Naive thymus-derived CD4-positive, alpha-beta T cell (primary cell): ENCODE measurements at regions not wholly inside any gene's neighbourhood (a gene's known extent, or its start where the extent isn't known, plus 50 kb on each side); places are given as distances from the start of the nearest gene placed in this dataset.
"Not testable (repeated sequence)": the region's sequence is repeated elsewhere in the genome, so short reads cannot be mapped to it uniquely, and the experiment has no call there.

ENCODE experiments used
- ATAC-seq: fragments of 150-1000 bp; cut with Tn5 transposase; 2 replicates; pipeline ENCODE4 v1.10.0; 2021; ENCODE audit warnings: mild to moderate bottlenecking, moderate library complexity
- CTCF ChIA-PET: fragments of 350-600 bp; sonication (Branson Sonifier 250); formaldehyde crosslinking; loops from one replicate; lab custom pipeline; 2021; ENCODE audit warnings: antibody characterized with exemption; lab: Charles Lee
- POLR2A ChIA-PET: fragments of 350-600 bp; sonication (Branson Sonifier 250); formaldehyde crosslinking; loops from one replicate; lab custom pipeline; 2021; ENCODE audit warnings: antibody characterized with exemption, inconsistent platforms; lab: Charles Lee
- DNase-seq, 9 donors: peaks; one replicate each; pipeline versions ENCODE4 v3.0.0 to v3.0.0-alpha.2; 2020 to 2022; ENCODE audit warnings: mixed read lengths in 1 of 9
- H3K27ac ChIP-seq: one replicate; pipeline ENCODE4 v1.7.0; 2013; ENCODE audit warnings: mild to moderate bottlenecking, low read depth, low read length, moderate library complexity
- H3K27me3 ChIP-seq, 2 donors: one replicate each; pipeline ENCODE4 v1.7.0; 2013; ENCODE audit warnings: low read length in 2 of 2, mild to moderate bottlenecking in 2 of 2, moderate library complexity in 2 of 2; ENCODE audit not compliant: control insufficient read depth in 2 of 2, insufficient read depth in 2 of 2
- H3K36me3 ChIP-seq, 3 experiments: 1 replicate in 2 of 3; 2 replicates in 1 of 3; pipeline ENCODE4 v1.7.0; 2013; ENCODE audit warnings: low read length in 3 of 3, mild to moderate bottlenecking in 3 of 3, moderate library complexity in 1 of 3; ENCODE audit not compliant: insufficient read depth in 3 of 3, control insufficient read depth in 2 of 3
- H3K4me1 ChIP-seq, 2 donors: one replicate each; pipeline ENCODE4 v1.7.0; 2013; ENCODE audit warnings: low read length in 2 of 2, mild to moderate bottlenecking in 2 of 2, moderate library complexity in 1 of 2; ENCODE audit not compliant: control insufficient read depth in 2 of 2, insufficient read depth in 2 of 2
- H3K4me3 ChIP-seq: 2 replicates; pipeline ENCODE4 v1.7.0; 2013; ENCODE audit warnings: mild to moderate bottlenecking, low read length
- H3K9me3 ChIP-seq, 3 experiments: 1 replicate in 2 of 3; 2 replicates in 1 of 3; pipeline ENCODE4 v1.7.0; 2013; ENCODE audit warnings: low read length in 3 of 3; ENCODE audit not compliant: control insufficient read depth in 2 of 3
- H3K27ac Mint-ChIP-seq, 9 donors: one replicate each; pipeline ENCODE4 v1.8.0; 2020 to 2022; ENCODE audit warnings: mixed read lengths in 9 of 9, mild to moderate bottlenecking in 8 of 9, moderate library complexity in 5 of 9, inconsistent platforms in 2 of 9
- H3K27me3 Mint-ChIP-seq, 5 donors: one replicate each; pipeline ENCODE4 v1.8.0; 2021 to 2022; ENCODE audit warnings: mixed read lengths in 5 of 5, mild to moderate bottlenecking in 1 of 5
- H3K36me3 Mint-ChIP-seq, 5 donors: one replicate each; pipeline ENCODE4 v1.8.0; 2020 to 2022; ENCODE audit warnings: mixed read lengths in 5 of 5, mild to moderate bottlenecking in 3 of 5, inconsistent platforms in 1 of 5
- H3K4me1 Mint-ChIP-seq, 7 donors: one replicate each; pipeline ENCODE4 v1.8.0; 2020 to 2022; ENCODE audit warnings: mixed read lengths in 7 of 7, mild to moderate bottlenecking in 3 of 7, inconsistent platforms in 1 of 7
- H3K4me3 Mint-ChIP-seq, 10 donors: one replicate each; pipeline ENCODE4 v1.8.0; 2020 to 2022; ENCODE audit warnings: mild to moderate bottlenecking in 10 of 10, mixed read lengths in 10 of 10, moderate library complexity in 6 of 10, inconsistent platforms in 2 of 10
- H3K9me3 Mint-ChIP-seq, 11 donors: one replicate each; pipeline ENCODE4 v1.8.0; 2020 to 2022; ENCODE audit warnings: mixed read lengths in 11 of 11, mild to moderate bottlenecking in 4 of 11, inconsistent platforms in 1 of 11, moderate library complexity in 1 of 11
- intact Hi-C, 2 donors: fragments of 100-400 bp; cut with micrococcal nuclease; formaldehyde crosslinking; loops; one replicate each; pipeline ENCODE4 v1.15.1; 2023

DNA sequence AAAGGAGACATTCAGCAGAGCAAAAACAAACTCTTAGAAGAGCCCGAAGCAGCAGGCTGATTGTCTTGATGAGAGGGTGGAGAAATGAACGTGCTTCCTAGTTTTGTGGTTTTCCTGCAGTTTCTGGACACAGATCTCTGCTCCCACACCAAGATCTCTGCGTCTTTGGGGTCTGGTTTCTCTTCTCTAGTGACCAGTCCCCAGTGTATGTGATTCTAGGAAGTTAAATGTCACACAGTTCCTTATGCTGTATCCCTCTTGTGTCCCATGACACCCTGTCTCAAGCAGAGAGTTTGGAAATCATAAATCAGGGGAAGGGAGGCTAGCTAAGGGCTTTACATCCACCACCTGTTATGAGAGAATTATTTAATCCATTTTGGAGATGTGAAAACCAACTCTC lies 55.4 kb upstream of the KLF14 start:
- H3K4me3 Mint-ChIP-seq, result no peak overlapping the region
- H3K9me3 Mint-ChIP-seq, result no peaks in the 10 kb centered on the region
- H3K36me3 ChIP-seq, result no peaks in the 10 kb centered on the region
- H3K27me3 ChIP-seq, result no peaks in the 10 kb centered on the region
- POLR2A ChIA-PET, result no interaction called here
- H3K27me3 Mint-ChIP-seq, result peaks cover 0 to 12% (median 9%) of the 10 kb centered on the region in 5 donors
- no peaks in the 10 kb centered on the region for H3K4me1 Mint-ChIP-seq
- no peak overlapping the region for H3K4me3 ChIP-seq
- DNase-seq, result no peak
- no peak overlapping the region for H3K27ac ChIP-seq
- no peaks in the 10 kb centered on the region for H3K36me3 Mint-ChIP-seq
- no peak for ATAC-seq
- intact Hi-C loops, result no loop called here
- H3K27ac Mint-ChIP-seq, result no peak overlapping the region
- CTCF ChIA-PET, result no interaction called here
- H3K9me3 ChIP-seq, result no peaks in the 10 kb centered on the region
- no peaks in the 10 kb centered on the region for H3K4me1 ChIP-seq

DNA sequence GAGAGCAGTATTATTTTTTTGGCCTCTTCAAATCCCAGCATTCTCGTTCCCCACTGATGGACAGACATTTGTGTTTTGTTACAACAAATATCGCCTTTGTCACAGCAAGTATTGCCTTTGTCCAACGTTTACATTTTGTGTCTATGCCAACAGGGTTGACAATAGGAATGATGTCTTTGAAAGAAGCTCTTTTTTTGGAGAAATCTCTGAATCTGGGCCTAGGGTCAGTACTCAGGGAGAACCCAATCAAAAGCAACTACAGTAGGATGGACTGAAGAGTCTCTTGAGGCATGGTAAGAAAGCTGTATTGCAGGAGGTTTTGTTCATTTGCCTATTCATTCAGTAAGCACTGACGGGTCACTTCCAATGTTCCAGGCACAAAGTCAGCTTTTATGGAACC lies 57.7 kb upstream of the KLF14 start:
- ChIA-PET POLR2A (no interaction called here), CTCF (no interaction called here)
- Mint-ChIP-seq H3K27ac (no peak overlapping the region), H3K27me3 (peaks cover 0 to 5% (median 0%) of the 10 kb centered on the region in 5 donors), H3K9me3 (peaks cover 0 to 1% (median 0%) of the 10 kb centered on the region in 11 donors), H3K4me3 (no peak overlapping the region), H3K4me1 (no peaks in the 10 kb centered on the region), H3K36me3 (no peaks in the 10 kb centered on the region)
- ATAC-seq, result no peak
- Histone ChIP-seq H3K4me3 (no peak overlapping the region), H3K36me3 (no peaks in the 10 kb centered on the region), H3K4me1 (no peaks in the 10 kb centered on the region), H3K27ac (no peak overlapping the region), H3K9me3 (no peaks in the 10 kb centered on the region), H3K27me3 (no peaks in the 10 kb centered on the region)
- intact Hi-C loops, result no loop called here
- DNase-seq, result no peak

DNA sequence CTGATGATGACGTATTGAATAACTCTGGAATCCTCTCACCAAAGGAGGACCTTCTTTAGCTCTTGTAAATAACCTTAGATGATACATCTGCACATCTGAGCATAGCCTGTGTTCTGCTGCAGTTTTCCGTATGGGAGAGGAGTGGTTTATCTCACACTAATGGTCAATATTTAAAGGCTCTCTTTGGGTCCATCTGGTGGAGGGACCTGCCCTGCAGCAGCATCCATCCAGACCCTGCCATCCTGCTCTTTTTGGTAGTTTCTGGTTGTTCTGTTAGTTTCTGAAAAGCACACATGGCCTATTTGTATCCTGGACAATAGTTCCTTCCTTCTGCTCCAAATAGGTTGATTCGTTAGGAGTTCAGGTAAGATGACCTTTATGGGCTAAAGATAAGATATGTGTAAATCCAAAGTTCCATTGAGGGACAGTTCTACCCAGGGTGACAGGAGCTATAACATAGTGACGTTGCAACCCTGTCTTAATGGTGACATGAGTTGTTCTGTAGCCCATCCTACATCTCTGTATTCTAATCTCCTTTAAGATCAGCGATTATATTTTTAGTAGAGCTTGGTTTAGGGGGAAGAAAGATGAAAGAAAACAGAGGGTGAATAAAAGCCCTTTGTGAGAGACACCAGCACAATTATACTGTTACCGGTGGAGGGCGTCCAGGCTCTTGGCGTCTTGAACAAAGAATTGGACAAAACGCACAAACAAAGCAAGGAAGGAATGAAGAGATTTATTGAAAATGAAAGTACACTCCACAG lies 60.0 kb upstream of the KLF14 start:
- Histone ChIP-seq H3K27ac (no peak overlapping the region), H3K36me3 (no peaks in the 10 kb centered on the region), H3K9me3 (no peaks in the 10 kb centered on the region), H3K27me3 (no peaks in the 10 kb centered on the region), H3K4me3 (no peak overlapping the region), H3K4me1 (no peaks in the 10 kb centered on the region)
- peaks cover 0 to 9% (median 0%) of the 10 kb centered on the region in 11 donors for H3K9me3 Mint-ChIP-seq
- no peak overlapping the region for H3K27ac Mint-ChIP-seq
- DNase-seq (no peak), ATAC-seq (no peak)
- POLR2A ChIA-PET, result interaction anchor here (0.6 kb wide), 1 partner anchor 529 kb away, joined by 3 read pairs; no protein-coding TSS in a partner anchor
- H3K27me3 Mint-ChIP-seq, result peaks cover 0 to 21% (median 6%) of the 10 kb centered on the region in 5 donors
- no peaks in the 10 kb centered on the region for H3K4me1 Mint-ChIP-seq
- CTCF ChIA-PET, result interaction anchor here (0.7 kb wide), 1 partner anchor 712 kb away, joined by 3 read pairs; no protein-coding TSS in a partner anchor
- H3K36me3 Mint-ChIP-seq, result peaks cover 0 to 1% (median 0%) of the 10 kb centered on the region in 5 donors
- intact Hi-C loops, result no loop called here
- no peak overlapping the region for H3K4me3 Mint-ChIP-seq

DNA sequence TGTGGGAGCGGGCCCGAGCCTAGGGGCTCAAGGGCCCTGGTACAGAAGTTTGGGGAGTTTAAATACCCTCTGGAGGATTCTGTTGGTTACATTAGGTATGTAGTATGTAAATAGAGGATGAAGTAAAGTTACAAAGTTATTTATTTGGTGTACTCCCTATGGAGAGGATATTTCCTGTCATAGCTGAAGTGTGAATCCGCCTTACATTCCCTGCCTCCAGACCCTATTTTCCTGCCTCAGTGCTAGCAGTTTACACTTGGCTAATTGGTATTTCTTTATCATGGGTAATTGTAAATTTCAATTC lies 60.6 kb upstream of the KLF14 start:
- Histone ChIP-seq H3K36me3 (no peaks in the 10 kb centered on the region), H3K9me3 (no peaks in the 10 kb centered on the region), H3K4me3 (no peak overlapping the region), H3K27me3 (no peaks in the 10 kb centered on the region), H3K27ac (no peak overlapping the region), H3K4me1 (no peaks in the 10 kb centered on the region)
- CTCF ChIA-PET, result no interaction called here
- H3K4me3 Mint-ChIP-seq, result no peak overlapping the region
- no peak for DNase-seq
- H3K9me3 Mint-ChIP-seq, result peaks cover 0 to 9% (median 0%) of the 10 kb centered on the region in 11 donors
- POLR2A ChIA-PET, result interaction anchor here (0.6 kb wide), 1 partner anchor 530 kb away, joined by 3 read pairs; no protein-coding TSS in a partner anchor
- H3K27ac Mint-ChIP-seq, result no peak overlapping the region
- ATAC-seq, result no peak
- H3K27me3 Mint-ChIP-seq, result peaks cover 0 to 26% (median 12%) of the 10 kb centered on the region in 5 donors
- H3K4me1 Mint-ChIP-seq, result no peaks in the 10 kb centered on the region
- peaks cover 0 to 4% (median 0%) of the 10 kb centered on the region in 5 donors for H3K36me3 Mint-ChIP-seq
- intact Hi-C loops, result no loop called here

DNA sequence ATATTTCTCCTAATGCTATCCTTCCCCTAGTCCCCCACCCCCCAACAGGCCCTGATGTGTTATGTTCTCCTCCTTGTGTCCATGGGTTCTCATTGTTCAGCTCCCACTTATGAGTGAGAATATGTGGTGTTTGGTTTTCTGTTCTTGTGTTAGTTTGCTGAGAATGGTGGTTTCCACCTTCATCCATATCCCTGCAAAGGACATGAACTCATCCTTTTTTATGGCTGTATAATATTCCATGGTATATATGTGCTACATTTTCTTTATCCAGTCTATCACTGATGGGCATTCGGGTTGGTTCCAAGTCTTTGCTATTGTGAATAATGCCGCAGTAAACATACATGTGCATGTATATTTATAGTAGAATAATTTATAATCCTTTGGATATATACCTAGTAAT lies 62.4 kb upstream of the KLF14 start:
- not testable (repeated sequence) for H3K4me1 Mint-ChIP-seq

DNA sequence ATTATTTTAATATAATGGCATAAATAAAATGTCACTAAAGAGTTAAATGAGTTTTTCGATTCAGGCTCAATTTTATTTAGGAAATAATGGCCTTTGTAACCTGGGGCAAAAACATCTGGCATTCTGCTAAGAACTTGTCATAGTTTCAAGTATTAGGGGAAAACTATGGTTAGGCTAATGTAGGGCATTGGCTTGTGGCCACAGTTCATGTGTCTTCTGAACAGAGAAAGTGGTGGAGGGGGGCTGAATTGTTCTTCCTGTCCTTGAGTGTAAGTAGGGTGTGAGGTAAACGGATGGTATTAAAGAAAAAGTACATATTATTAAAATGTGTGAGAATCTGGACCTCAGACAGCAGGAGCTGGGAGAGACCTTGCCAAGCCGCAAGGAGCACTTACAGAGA lies 69.1 kb upstream of the KLF14 start:
- ATAC-seq, result no peak
- Histone ChIP-seq H3K9me3 (no peaks in the 10 kb centered on the region), H3K27me3 (no peaks in the 10 kb centered on the region), H3K4me1 (no peaks in the 10 kb centered on the region), H3K4me3 (no peak overlapping the region), H3K27ac (no peak overlapping the region), H3K36me3 (no peaks in the 10 kb centered on the region)
- peaks cover 7 to 36% (median 19%) of the 10 kb centered on the region in 5 donors for H3K27me3 Mint-ChIP-seq
- intact Hi-C loops, result no loop called here
- H3K27ac Mint-ChIP-seq, result no peak overlapping the region
- H3K36me3 Mint-ChIP-seq, result peaks cover 0 to 4% (median 0%) of the 10 kb centered on the region in 5 donors
- ChIA-PET CTCF (no interaction called here), POLR2A (no interaction called here)
- H3K4me1 Mint-ChIP-seq, result no peaks in the 10 kb centered on the region
- H3K9me3 Mint-ChIP-seq, result peaks cover 0 to 3% (median 0%) of the 10 kb centered on the region in 11 donors
- DNase-seq, result no peak
- H3K4me3 Mint-ChIP-seq, result no peak overlapping the region

More for the DNA sequence above, 62.4 kb upstream of the KLF14 start:
- CTCF ChIA-PET, H3K27ac ChIP-seq, H3K27ac Mint-ChIP-seq, H3K4me3 ChIP-seq, POLR2A ChIA-PET, H3K27me3 ChIP-seq, H3K4me1 ChIP-seq, H3K4me3 Mint-ChIP-seq, ATAC-seq, intact Hi-C loops, H3K9me3 Mint-ChIP-seq, H3K9me3 ChIP-seq, H3K36me3 ChIP-seq, H3K36me3 Mint-ChIP-seq, DNase-seq: not testable (repeated sequence)
- H3K27me3 Mint-ChIP-seq, result peaks cover 6 to 36% (median 22%) of the 10 kb centered on the region in 5 donors

DNA sequence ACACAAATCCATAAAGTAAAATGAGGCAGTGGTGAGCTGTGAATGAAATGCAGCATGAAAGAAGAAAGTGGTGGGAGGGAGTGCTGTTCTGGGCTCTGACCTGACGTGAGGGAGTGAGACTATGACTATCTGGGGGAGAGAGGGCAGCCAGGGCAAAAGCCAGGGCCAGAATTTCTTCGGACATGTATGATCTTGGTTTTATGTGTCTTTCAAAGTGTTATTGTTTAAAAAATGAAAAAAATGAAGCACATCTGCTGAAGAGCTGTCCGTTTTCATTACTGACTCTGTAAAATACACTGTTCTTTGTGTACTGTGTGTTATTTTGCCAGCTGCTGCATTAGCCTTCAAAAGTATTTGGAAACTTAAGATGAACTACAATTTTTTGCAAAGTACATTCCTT lies 70.2 kb upstream of the KLF14 start:
- Mint-ChIP-seq H3K36me3 (peaks cover 0 to under 1% (median 0%) of the 10 kb centered on the region in 5 donors), H3K4me3 (no peak overlapping the region), H3K4me1 (no peaks in the 10 kb centered on the region), H3K9me3 (no peaks in the 10 kb centered on the region), H3K27ac (no peak overlapping the region), H3K27me3 (peaks cover 7 to 33% (median 16%) of the 10 kb centered on the region in 5 donors)
- Histone ChIP-seq H3K9me3 (no peaks in the 10 kb centered on the region), H3K27me3 (no peaks in the 10 kb centered on the region), H3K4me3 (no peak overlapping the region), H3K4me1 (no peaks in the 10 kb centered on the region), H3K36me3 (no peaks in the 10 kb centered on the region), H3K27ac (no peak overlapping the region)
- ATAC-seq (no peak), DNase-seq (no peak)
- intact Hi-C loops, result no loop called here
- ChIA-PET POLR2A (interaction anchor here (0.6 kb wide), 1 partner anchor 193 kb away, joined by 3 read pairs; no protein-coding TSS in a partner anchor), CTCF (no interaction called here)
